ENCODE measurements at regions not wholly inside any gene's neighbourhood (a gene's known extent, or its start where the extent isn't known, plus 50 kb on each side); places are given as distances from the start of the nearest gene placed in this dataset.

DNA sequence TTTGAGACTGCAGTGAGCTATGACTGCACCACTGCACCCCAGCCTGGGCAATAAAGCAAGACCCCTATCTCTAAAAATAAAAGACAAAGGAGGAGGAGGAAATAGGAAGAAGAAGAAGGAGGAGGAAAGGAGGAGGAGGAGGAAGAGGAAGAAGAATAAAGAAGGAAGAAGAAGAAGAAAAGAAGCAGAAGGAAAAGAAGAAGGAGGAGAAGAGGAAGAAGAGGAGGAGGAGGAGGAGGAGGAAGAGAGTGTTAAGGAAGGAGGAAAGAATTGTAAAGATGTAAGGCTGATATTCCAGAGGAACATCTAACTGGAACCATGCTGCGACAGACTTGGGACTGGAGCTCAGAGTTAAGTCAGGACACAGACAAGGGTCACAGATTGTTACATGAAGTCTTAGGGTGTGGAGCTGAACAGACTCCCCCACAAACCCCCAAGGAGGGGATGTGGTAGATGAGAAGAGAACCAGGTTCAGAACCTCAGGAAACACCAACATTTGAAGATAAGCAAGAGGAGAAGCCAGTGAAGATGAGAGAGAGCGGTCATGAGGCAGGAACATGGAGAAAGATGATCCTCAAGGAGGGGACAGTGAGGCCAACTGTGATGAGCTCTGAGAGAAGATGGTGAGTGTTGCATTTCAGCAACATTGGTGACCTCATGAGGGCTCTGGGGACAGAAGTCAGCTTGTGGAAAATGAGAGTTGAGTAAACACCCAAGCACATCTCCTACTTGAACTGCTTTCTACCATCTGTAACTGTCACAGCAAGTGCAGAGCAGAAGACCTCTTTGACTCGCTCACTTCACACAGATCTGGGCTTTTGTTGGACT is 118.2 kb downstream of the CD164 start:
- Histone ChIP-seq H4K20me1 (ENCODE audit: low read depth) (no peaks in the 10 kb centered on the region), H3K36me3 (no peaks in the 10 kb centered on the region), H3K4me3 (no peak overlapping the region), H3K27ac (no peak overlapping the region), H3K4me2 (no peak overlapping the region), H3K4me1 (no peaks in the 10 kb centered on the region), H3K27me3 (no peaks in the 10 kb centered on the region), H3F3A (ENCODE audit: low read depth) (no peaks in the 10 kb centered on the region), H3K9ac (no peak overlapping the region), H3K79me2 (ENCODE audit: low read depth) (no peaks in the 10 kb centered on the region), H2AFZ (replicated peaks) (no peak overlapping the region), H3K9me3 (ENCODE audit: low read depth) (no peaks in the 10 kb centered on the region)
- no peak for DNase-seq (ENCODE audit: low spot score)
- Mint-ChIP-seq H3K4me3 (no peak overlapping the region), H3K4me1 (no peaks in the 10 kb centered on the region), H3K36me3 (no peaks in the 10 kb centered on the region), H3K27me3 (ENCODE audit: insufficient read depth, low read depth) (peaks cover 2% of the 10 kb centered on the region), H3K27ac (no peak overlapping the region), H3K9me3 (peaks cover 4% of the 10 kb centered on the region)
- TF ChIP-seq EZH2 (IDR thresholded peaks at IDR 0.05) (no peak), CTCF (IDR thresholded peaks at IDR 0.05) (no peak), EZH2phosphoT487 (IDR thresholded peaks at IDR 0.05) (no peak)

DNA sequence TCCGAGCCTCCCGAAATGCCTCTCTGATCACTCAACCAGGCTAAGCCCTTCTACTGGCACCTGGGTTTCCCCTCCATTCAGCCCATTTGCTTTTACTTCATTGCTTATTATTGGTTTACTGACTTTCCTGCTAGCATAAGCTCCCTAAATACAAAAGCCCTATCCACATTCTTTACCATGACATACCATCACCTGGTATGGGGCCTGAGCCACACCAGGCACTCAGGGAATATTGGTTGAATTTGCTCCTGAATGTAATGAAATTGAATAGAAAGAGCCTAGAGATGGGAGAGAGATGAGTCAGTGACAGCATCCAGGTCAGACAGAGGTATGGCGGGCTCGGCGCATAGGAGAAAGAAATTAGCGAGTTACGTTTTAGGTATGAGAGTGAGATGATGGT is 120.0 kb downstream of the CD164 start:
- no peak overlapping the region for H3K9ac ChIP-seq
- H3K4me3 Mint-ChIP-seq, result no peak overlapping the region
- no peaks in the 10 kb centered on the region for H3K79me2 ChIP-seq (ENCODE audit: low read depth)
- H3K36me3 Mint-ChIP-seq, result no peaks in the 10 kb centered on the region
- no peaks in the 10 kb centered on the region for H3K4me1 ChIP-seq
- no peak for DNase-seq (ENCODE audit: low spot score)
- no peaks in the 10 kb centered on the region for H3K9me3 ChIP-seq (ENCODE audit: low read depth)
- no peaks in the 10 kb centered on the region for H3F3A ChIP-seq (ENCODE audit: low read depth)
- H3K27me3 Mint-ChIP-seq (ENCODE audit: insufficient read depth, low read depth), result peaks cover 2% of the 10 kb centered on the region
- TF ChIP-seq EZH2phosphoT487 (IDR thresholded peaks at IDR 0.05), result no peak
- no peak for TF ChIP-seq CTCF (IDR thresholded peaks at IDR 0.05)
- TF ChIP-seq EZH2 (IDR thresholded peaks at IDR 0.05), result no peak
- H3K9me3 Mint-ChIP-seq, result no peaks in the 10 kb centered on the region
- no peak overlapping the region for H3K27ac ChIP-seq
- no peak overlapping the region for H3K4me2 ChIP-seq
- no peak overlapping the region for H2AFZ ChIP-seq (replicated peaks)
- no peak overlapping the region for H3K27ac Mint-ChIP-seq
- no peaks in the 10 kb centered on the region for H3K4me1 Mint-ChIP-seq
- H4K20me1 ChIP-seq (ENCODE audit: low read depth), result no peaks in the 10 kb centered on the region
- no peak overlapping the region for H3K4me3 ChIP-seq
- H3K36me3 ChIP-seq, result no peaks in the 10 kb centered on the region
- H3K27me3 ChIP-seq, result no peaks in the 10 kb centered on the region

GRCh38 chr6:109261811-109262210 is 120.5 kb downstream of the CD164 start:
- Histone ChIP-seq H3K9ac (no peak overlapping the region), H3K4me2 (no peak overlapping the region), H2AFZ (replicated peaks) (no peak overlapping the region), H3K79me2 (ENCODE audit: low read depth) (no peaks in the 10 kb centered on the region), H3K4me3 (no peak overlapping the region), H3F3A (ENCODE audit: low read depth) (no peaks in the 10 kb centered on the region), H3K9me3 (ENCODE audit: low read depth) (no peaks in the 10 kb centered on the region), H3K27me3 (no peaks in the 10 kb centered on the region), H3K27ac (no peak overlapping the region), H4K20me1 (ENCODE audit: low read depth) (no peaks in the 10 kb centered on the region), H3K4me1 (no peaks in the 10 kb centered on the region), H3K36me3 (no peaks in the 10 kb centered on the region)
- Mint-ChIP-seq H3K4me3 (no peak overlapping the region), H3K27ac (no peak overlapping the region), H3K4me1 (no peaks in the 10 kb centered on the region), H3K27me3 (ENCODE audit: insufficient read depth, low read depth) (peaks cover 2% of the 10 kb centered on the region), H3K36me3 (no peaks in the 10 kb centered on the region), H3K9me3 (no peaks in the 10 kb centered on the region)
- no peak for TF ChIP-seq EZH2 (IDR thresholded peaks at IDR 0.05)
- no peak for TF ChIP-seq EZH2phosphoT487 (IDR thresholded peaks at IDR 0.05)
- no peak for TF ChIP-seq CTCF (IDR thresholded peaks at IDR 0.05)
- no peak for DNase-seq (ENCODE audit: low spot score)
